ENCODE measurements at regions not wholly inside any gene's neighbourhood (a gene's known extent, or its start where the extent isn't known, plus 50 kb on each side); places are given as distances from the start of the nearest gene placed in this dataset.

GRCh38 chr20:10853176-10853575, 179.4 kb upstream of the JAG1 start:
- TF ChIP-seq CTCF (IDR thresholded peaks at IDR 0.05), result no peak
- TF ChIP-seq POLR2A (IDR thresholded peaks at IDR 0.05), result no peak
